ENCODE measurements at regions not wholly inside any gene's neighbourhood (a gene's known extent, or its start where the extent isn't known, plus 50 kb on each side); places are given as distances from the start of the nearest gene placed in this dataset.

GRCh38 chr15:62643572-62643971, 399.0 kb upstream of the TPM1 start:
- TF ChIP-seq CTCF (IDR thresholded peaks at IDR 0.05; ENCODE audit: low read depth, low read length, missing input control) (no peak), GABPA (IDR thresholded peaks at IDR 0.05 in 1 of 2, conservative IDR thresholded peaks at IDR 0.05 in 1 of 2) (no peak), EGR1 (IDR thresholded peaks at IDR 0.05; ENCODE audit: low read depth in 2 of 2) (no peak), RXRA (IDR thresholded peaks at IDR 0.05) (no peak), TAF1 (conservative IDR thresholded peaks at IDR 0.05) (no peak), YY1 (IDR thresholded peaks at IDR 0.05) (no peak), RAD21 (IDR thresholded peaks at IDR 0.05) (no peak), REST (IDR thresholded peaks at IDR 0.05) (no peak), ZBTB33 (IDR thresholded peaks at IDR 0.05) (no peak), MAX (IDR thresholded peaks at IDR 0.05) (no peak), NR2F2 (IDR thresholded peaks at IDR 0.05) (no peak), JUND (IDR thresholded peaks at IDR 0.05) (no peak)
- TF ChIP-seq, protein P1, sequence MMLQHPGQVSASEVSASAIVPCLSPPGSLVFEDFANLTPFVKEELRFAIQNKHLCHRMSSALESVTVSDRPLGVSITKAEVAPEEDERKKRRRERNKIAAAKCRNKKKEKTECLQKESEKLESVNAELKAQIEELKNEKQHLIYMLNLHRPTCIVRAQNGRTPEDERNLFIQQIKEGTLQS (IDR thresholded peaks at IDR 0.05): no peak

Data from liver (tissue), 3 donors.